MCF 10A (cell line): ENCODE measurements at regions not wholly inside any gene's neighbourhood (a gene's known extent, or its start where the extent isn't known, plus 50 kb on each side); places are given as distances from the start of the nearest gene placed in this dataset.

Experiments used
- BruUV-seq: library from RNA; stranded (reverse); fragments of 400-500 nt; replicated peaks from 2 replicates; lab custom pipeline; 2021; lab: Mats Ljungman, UMichigan
- CTCF ChIA-PET: fragments of 300-600 bp; sonication (Branson Sonifier 250); formaldehyde crosslinking; extraction: SDS; loops from one replicate; lab custom pipeline; 2021; ENCODE audit warnings: antibody characterized with exemption, inconsistent platforms; lab: Yijun Ruan, JAX
- POLR2A ChIA-PET: fragments of 300-600, 350-650 bp; sonication (Branson Sonifier 250); formaldehyde crosslinking; extraction: SDS; loops from one replicate; lab custom pipeline; 2020; ENCODE audit warnings: antibody characterized with exemption, inconsistent platforms; lab: Yijun Ruan, JAX
- DNase-seq: peaks from one replicate; pipeline ENCODE4 v3.0.0-alpha.2; 2018; ENCODE audit not compliant: unreplicated experiment
- H3K27ac Mint-ChIP-seq: one replicate; pipeline ENCODE4 v1.8.0; 2022; ENCODE audit warnings: mild to moderate bottlenecking, low read depth, mixed read lengths; ENCODE audit not compliant: unreplicated experiment
- H3K27me3 Mint-ChIP-seq: one replicate; pipeline ENCODE4 v1.8.0; 2022; ENCODE audit warnings: mixed read lengths; ENCODE audit not compliant: insufficient read depth, unreplicated experiment
- H3K36me3 Mint-ChIP-seq: one replicate; pipeline ENCODE4 v1.8.0; 2022; ENCODE audit warnings: mild to moderate bottlenecking, moderate library complexity, mixed read lengths; ENCODE audit not compliant: insufficient read depth, unreplicated experiment
- H3K4me1 Mint-ChIP-seq: one replicate; pipeline ENCODE4 v1.8.0; 2022; ENCODE audit warnings: mixed read lengths; ENCODE audit not compliant: insufficient read depth, unreplicated experiment
- H3K4me3 Mint-ChIP-seq: one replicate; pipeline ENCODE4 v1.8.0; 2022; ENCODE audit warnings: mild to moderate bottlenecking, moderate library complexity, mixed read lengths; ENCODE audit not compliant: unreplicated experiment
- H3K9me3 Mint-ChIP-seq: one replicate; pipeline ENCODE4 v1.8.0; 2022; ENCODE audit warnings: mixed read lengths; ENCODE audit not compliant: unreplicated experiment
- CTCF ChIP-seq: fragments of 200-600 bp; IDR thresholded peaks from one replicate; pipeline ENCODE4 v1.8.0; 2022; ENCODE audit warnings: antibody characterized with exemption, mild to moderate bottlenecking; ENCODE audit not compliant: unreplicated experiment
- intact Hi-C: fragments of 100-400 bp; cut with micrococcal nuclease; formaldehyde crosslinking; loops from 2 replicates; pipeline ENCODE4 v1.14.1; 2022

- no peak for DNase-seq
- Mint-ChIP-seq H3K4me1 (peaks cover 7% of the 10 kb centered on the region), H3K9me3 (no peaks in the 10 kb centered on the region), H3K36me3 (peaks cover 5% of the 10 kb centered on the region), H3K4me3 (no peak overlapping the region), H3K27ac (no peak overlapping the region), H3K27me3 (no peaks in the 10 kb centered on the region)
- ChIA-PET POLR2A (interaction anchor here (0.8 kb wide), 1 partner anchor 44 kb away, joined by 8 read pairs; no protein-coding TSS in a partner anchor), CTCF (no interaction called here)
- no TSS peak for BruUV-seq
- intact Hi-C loops: no loop called here
- TF ChIP-seq CTCF: no peak
Measured at GRCh38 chr15:67005294-67005996, 60.0 kb upstream of the SMAD3 start.

GRCh38 chr15:67006083-67007065 is 59.0 kb upstream of the SMAD3 start:
- ChIA-PET CTCF (no interaction called here), POLR2A (no interaction called here)
- no peak for DNase-seq
- intact Hi-C loops: no loop called here
- Mint-ChIP-seq H3K27ac (no peak overlapping the region), H3K36me3 (peaks cover 5% of the 10 kb centered on the region), H3K4me3 (no peak overlapping the region), H3K4me1 (peaks cover 7% of the 10 kb centered on the region), H3K27me3 (no peaks in the 10 kb centered on the region), H3K9me3 (no peaks in the 10 kb centered on the region)
- TF ChIP-seq CTCF: no peak
- no TSS peak for BruUV-seq

GRCh38 chr15:67009576-67010569 is 55.5 kb upstream of the SMAD3 start:
- ChIA-PET CTCF (interaction anchor here (0.9 kb wide), 1 partner anchor 9 kb away, joined by 3 read pairs; no protein-coding TSS in a partner anchor), POLR2A (no interaction called here)
- H3K27me3 Mint-ChIP-seq: no peaks in the 10 kb centered on the region
- intact Hi-C loops: no loop called here
- no TSS peak for BruUV-seq
- TF ChIP-seq CTCF: no peak
- DNase-seq: no peak
- no peak overlapping the region for H3K27ac Mint-ChIP-seq
- H3K4me3 Mint-ChIP-seq: no peak overlapping the region
- no peaks in the 10 kb centered on the region for H3K36me3 Mint-ChIP-seq
- H3K9me3 Mint-ChIP-seq: no peaks in the 10 kb centered on the region
- no peaks in the 10 kb centered on the region for H3K4me1 Mint-ChIP-seq
